ENCODE measurements at regions not wholly inside any gene's neighbourhood (a gene's known extent, or its start where the extent isn't known, plus 50 kb on each side); places are given as distances from the start of the nearest gene placed in this dataset.
"Not testable (repeated sequence)": the region's sequence is repeated elsewhere in the genome, so short reads cannot be mapped to it uniquely, and the experiment has no call there.

GRCh38 chr5:164224772-164225171 lies 719.4 kb downstream of the MAT2B start:
- POLR2A ChIA-PET = no interaction called here
- no peak for DNase-seq (ENCODE audit: extremely low spot score)
- CTCF ChIA-PET = no interaction called here
- TF ChIP-seq, protein P1, sequence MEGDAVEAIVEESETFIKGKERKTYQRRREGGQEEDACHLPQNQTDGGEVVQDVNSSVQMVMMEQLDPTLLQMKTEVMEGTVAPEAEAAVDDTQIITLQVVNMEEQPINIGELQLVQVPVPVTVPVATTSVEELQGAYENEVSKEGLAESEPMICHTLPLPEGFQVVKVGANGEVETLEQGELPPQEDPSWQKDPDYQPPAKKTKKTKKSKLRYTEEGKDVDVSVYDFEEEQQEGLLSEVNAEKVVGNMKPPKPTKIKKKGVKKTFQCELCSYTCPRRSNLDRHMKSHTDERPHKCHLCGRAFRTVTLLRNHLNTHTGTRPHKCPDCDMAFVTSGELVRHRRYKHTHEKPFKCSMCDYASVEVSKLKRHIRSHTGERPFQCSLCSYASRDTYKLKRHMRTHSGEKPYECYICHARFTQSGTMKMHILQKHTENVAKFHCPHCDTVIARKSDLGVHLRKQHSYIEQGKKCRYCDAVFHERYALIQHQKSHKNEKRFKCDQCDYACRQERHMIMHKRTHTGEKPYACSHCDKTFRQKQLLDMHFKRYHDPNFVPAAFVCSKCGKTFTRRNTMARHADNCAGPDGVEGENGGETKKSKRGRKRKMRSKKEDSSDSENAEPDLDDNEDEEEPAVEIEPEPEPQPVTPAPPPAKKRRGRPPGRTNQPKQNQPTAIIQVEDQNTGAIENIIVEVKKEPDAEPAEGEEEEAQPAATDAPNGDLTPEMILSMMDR (IDR thresholded peaks at IDR 0.05; ENCODE audit: control extremely low read depth, extremely low read depth, low read depth, missing control alignments) = no peak

- TF ChIP-seq, protein P1 (IDR thresholded peaks at IDR 0.05; ENCODE audit: control extremely low read depth, extremely low read depth, low read depth, missing control alignments) = no peak
- CTCF ChIA-PET = no interaction called here
- no peak for DNase-seq (ENCODE audit: extremely low spot score)
- POLR2A ChIA-PET = no interaction called here
These were observed 724.9 kb downstream of the MAT2B start for GRCh38 chr5:164230341-164230740.

DNA sequence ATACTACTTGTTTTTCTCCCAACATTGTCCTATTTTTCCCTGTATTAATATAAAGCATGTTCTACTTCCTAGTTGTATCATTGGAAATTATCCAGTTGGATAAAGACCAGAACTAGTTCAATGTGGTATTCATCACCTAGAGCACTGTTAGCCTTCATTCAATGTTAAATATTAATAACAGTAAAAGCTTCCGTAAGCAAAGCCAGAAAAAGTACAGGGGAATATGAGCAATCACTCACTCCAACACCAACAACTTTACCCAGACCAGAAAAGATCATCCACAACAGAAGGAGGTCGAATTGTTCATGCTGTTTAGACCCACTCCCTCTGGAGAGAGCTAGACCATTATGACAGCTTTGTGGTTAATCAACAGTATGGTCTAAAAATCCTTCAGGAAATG lies 728.4 kb downstream of the MAT2B start:
- ChIA-PET CTCF (interaction anchor here (1.2 kb wide), 1 partner anchor 13 kb away, joined by 4 read pairs; no protein-coding TSS in a partner anchor), POLR2A (no interaction called here)
- no peak for DNase-seq (ENCODE audit: extremely low spot score)
- TF ChIP-seq, protein P1 (IDR thresholded peaks at IDR 0.05; ENCODE audit: control extremely low read depth, extremely low read depth, low read depth, missing control alignments) = no peak

- TF ChIP-seq, protein P1 (IDR thresholded peaks at IDR 0.05; ENCODE audit: control extremely low read depth, extremely low read depth, low read depth, missing control alignments) = no peak
- POLR2A ChIA-PET = no interaction called here
- CTCF ChIA-PET = interaction anchor here (1.2 kb wide), 1 partner anchor 13 kb away, joined by 4 read pairs; no protein-coding TSS in a partner anchor
- DNase-seq (ENCODE audit: extremely low spot score) = no peak
These were observed 728.9 kb downstream of the MAT2B start for GRCh38 chr5:164234321-164234720.

GRCh38 chr5:164235300-164235891 lies 730.0 kb downstream of the MAT2B start:
- TF ChIP-seq, protein P1 (IDR thresholded peaks at IDR 0.05; ENCODE audit: control extremely low read depth, extremely low read depth, low read depth, missing control alignments) = no peak
- no peak for DNase-seq (ENCODE audit: extremely low spot score)
- POLR2A ChIA-PET = no interaction called here
- CTCF ChIA-PET = no interaction called here

DNA sequence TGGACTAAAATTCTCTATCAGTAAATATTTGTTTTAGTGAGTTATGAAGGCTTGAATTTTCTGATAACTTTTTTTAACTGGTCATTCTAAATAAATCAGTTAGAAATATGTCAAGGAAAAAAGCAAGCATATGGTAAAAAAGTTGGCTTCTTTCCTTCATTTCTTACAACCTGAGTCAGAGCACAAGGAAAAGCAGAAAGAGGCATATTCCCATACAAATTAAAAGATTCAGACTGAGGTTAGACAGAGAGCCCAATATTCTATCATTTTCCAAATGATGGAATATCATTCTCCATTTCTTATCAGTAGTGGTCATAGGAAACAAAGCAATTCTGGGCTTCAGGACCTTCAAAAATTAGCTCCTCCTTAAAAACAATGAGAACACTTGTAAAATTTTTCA lies 732.1 kb downstream of the MAT2B start:
- DNase-seq (ENCODE audit: extremely low spot score) = no peak
- TF ChIP-seq, protein P1 (IDR thresholded peaks at IDR 0.05; ENCODE audit: control extremely low read depth, extremely low read depth, low read depth, missing control alignments) = no peak
- POLR2A ChIA-PET = interaction anchor here (0.6 kb wide), 1 partner anchor 51 kb away, joined by 8 read pairs; no protein-coding TSS in a partner anchor
- CTCF ChIA-PET = no interaction called here

- CTCF ChIA-PET = interaction anchor here (0.9 kb wide), 1 partner anchor 13 kb away, joined by 3 read pairs; no protein-coding TSS in a partner anchor
- POLR2A ChIA-PET = not testable (repeated sequence)
These were observed 746.4 kb downstream of the MAT2B start for GRCh38 chr5:164251781-164252180.

More at GRCh38 chr5:164251781-164252180, 746.4 kb downstream of the MAT2B start:
- not testable (repeated sequence) for DNase-seq (ENCODE audit: extremely low spot score)

Measured in GM10248 (cell line).